Heart left ventricle (tissue), 16 donors: ENCODE measurements at regions not wholly inside any gene's neighbourhood (a gene's known extent, or its start where the extent isn't known, plus 50 kb on each side); places are given as distances from the start of the nearest gene placed in this dataset.

Source experiments
- ATAC-seq, 4 donors: fragments of 200-7000 bp; cut with Tn5 transposase; one replicate each; pipeline ENCODE4 v1.9.1; 2020 to 2022; ENCODE audit warnings: moderate library complexity in 4 of 4, mild to moderate bottlenecking in 3 of 4, moderate number of reproducible peaks in 1 of 4
- DNase-seq, 5 donors: peaks; one replicate each; pipeline ENCODE4 v3.0.0-alpha.2; 2020
- H3K27ac ChIP-seq, 12 donors: fragments of 200-600 bp; sonication (generic) in 4 of 12; one replicate each; pipeline versions ENCODE4 v1.5.0 to v1.8.0; 2016 to 2022; ENCODE audit warnings: mild to moderate bottlenecking in 2 of 12
- H3K27me3 ChIP-seq, 9 donors: fragments of 200-600 bp; sonication (generic) in 2 of 9; one replicate each; pipeline versions ENCODE4 v1.5.1 to v1.8.0; 2016 to 2022; ENCODE audit warnings: mild to moderate bottlenecking in 3 of 9
- H3K36me3 ChIP-seq, 9 donors: fragments of 200-600 bp; sonication (generic) in 2 of 9; one replicate each; pipeline versions ENCODE4 v1.5.0 to v1.8.0; 2018 to 2022; ENCODE audit warnings: mild to moderate bottlenecking in 2 of 9
- H3K4me1 ChIP-seq, 12 donors: fragments of 200-600 bp; sonication (generic) in 4 of 12; one replicate each; pipeline versions ENCODE4 v1.5.0 to v1.8.0; 2016 to 2022; ENCODE audit warnings: mild to moderate bottlenecking in 3 of 12
- H3K4me3 ChIP-seq, 12 donors: fragments of 200-600 bp; sonication (generic) in 4 of 12; one replicate each; pipeline versions ENCODE4 v1.5.0 to v1.8.0; 2017 to 2022; ENCODE audit warnings: mild to moderate bottlenecking in 9 of 12, moderate library complexity in 4 of 12
- H3K9me3 ChIP-seq, 12 donors: fragments of 200-600 bp; sonication (generic) in 4 of 12; one replicate each; pipeline versions ENCODE4 v1.5.0 to v1.8.0; 2016 to 2022; ENCODE audit warnings: mild to moderate bottlenecking in 1 of 12
- POLR2A ChIP-seq, 2 donors: fragments of 450-650 bp; IDR thresholded peaks; one replicate each; pipeline ENCODE4 v1.6.1; 2017; ENCODE audit warnings: antibody characterized with exemption in 2 of 2, mild to moderate bottlenecking in 2 of 2, moderate library complexity in 2 of 2
- WGBS, 4 donors: extraction: QIAGEN DNeasy Blood & Tissue Kit in 2 of 4; methylation state at CpG; one replicate each; pipeline versions ENCODE4 v1.1.5 to v1.1.7; 2013 to 2018; 5-methylcytosine and 5-hydroxymethylcytosine counted together
- intact Hi-C, 10 donors: fragments of 100-400 bp; cut with DNase I; formaldehyde crosslinking; loops; one replicate each; pipeline versions ENCODE4 v1.11.1 to v1.14.2; 2022
- TF ChIP-seq, protein P1 (sequence below), 12 donors: fragments of 200-600 bp; sonication (generic) in 4 of 12; IDR thresholded peaks; one replicate each; pipeline versions ENCODE4 v1.5.0 to v1.8.0; 2018 to 2022; ENCODE audit warnings: antibody characterized with exemption in 12 of 12, mild to moderate bottlenecking in 5 of 12
- donor health status: ischemic (EF 13 %, LVEDD 7.1; RV severe dilation, severe dysfunction).
- donor health status: healthy with polysubstance abuse.
- donor health status: DM: no; HTN: yes; CAD: no.
- donor health status: DM: no; HTN: no; CAD: no.
- donor health status: ischemic (EF 25% LVEDD 6.9; RV normal size, moderate dysfunction).
- donor health status: ischemic (EF 25% LVEDD 5.7; RV mildly dilated, moderate dysfunction).
- donor health status: healthy.
- donor health status: DM: yes; HTN: yes; CAD: no.
- donor health status: ischemic (EF 35%, LVEDD 5.7; RV mildly dilated, moderate dysfunction).
- donor health status: nonischemic (EF 11% LVEDD 7.7; RV severe dilation, severe dysfunction).
- donor health status: DM: yes; HTN: yes; CAD: no.
- donor health status: PGD.
- donor health status: ischemic (EF 29% LVEDD 5.4; RV normal size, mild dysfunction).
- donor health status: nonischemic (EF 23%, LVEDD 6.1; RV moderate dilation, normal function).

DNA sequence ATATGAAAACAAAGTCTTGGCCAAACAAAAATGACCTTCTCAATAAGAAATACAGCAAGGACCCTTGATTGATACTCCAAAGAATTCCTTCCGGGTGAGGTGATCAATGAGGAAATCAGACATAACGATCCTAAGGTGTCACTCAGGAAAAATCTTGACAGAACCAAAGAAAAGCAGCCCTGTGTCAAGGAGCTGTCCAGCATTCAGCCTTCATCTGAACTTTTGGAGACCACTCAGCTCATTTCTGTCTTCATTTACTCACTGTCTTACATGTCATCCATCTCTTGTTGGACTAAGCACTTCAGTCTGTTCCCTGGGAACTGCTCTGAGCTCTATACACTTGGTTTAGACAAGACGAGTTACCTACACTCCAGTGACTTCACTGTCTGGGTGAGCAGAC is 179.9 kb downstream of the GRIN2B start:
- TF ChIP-seq, protein P1, sequence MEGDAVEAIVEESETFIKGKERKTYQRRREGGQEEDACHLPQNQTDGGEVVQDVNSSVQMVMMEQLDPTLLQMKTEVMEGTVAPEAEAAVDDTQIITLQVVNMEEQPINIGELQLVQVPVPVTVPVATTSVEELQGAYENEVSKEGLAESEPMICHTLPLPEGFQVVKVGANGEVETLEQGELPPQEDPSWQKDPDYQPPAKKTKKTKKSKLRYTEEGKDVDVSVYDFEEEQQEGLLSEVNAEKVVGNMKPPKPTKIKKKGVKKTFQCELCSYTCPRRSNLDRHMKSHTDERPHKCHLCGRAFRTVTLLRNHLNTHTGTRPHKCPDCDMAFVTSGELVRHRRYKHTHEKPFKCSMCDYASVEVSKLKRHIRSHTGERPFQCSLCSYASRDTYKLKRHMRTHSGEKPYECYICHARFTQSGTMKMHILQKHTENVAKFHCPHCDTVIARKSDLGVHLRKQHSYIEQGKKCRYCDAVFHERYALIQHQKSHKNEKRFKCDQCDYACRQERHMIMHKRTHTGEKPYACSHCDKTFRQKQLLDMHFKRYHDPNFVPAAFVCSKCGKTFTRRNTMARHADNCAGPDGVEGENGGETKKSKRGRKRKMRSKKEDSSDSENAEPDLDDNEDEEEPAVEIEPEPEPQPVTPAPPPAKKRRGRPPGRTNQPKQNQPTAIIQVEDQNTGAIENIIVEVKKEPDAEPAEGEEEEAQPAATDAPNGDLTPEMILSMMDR (IDR thresholded peaks at IDR 0.05): no peak
- TF ChIP-seq POLR2A (IDR thresholded peaks at IDR 0.05): no peak
- intact Hi-C loops: no loop called here
- 69 to 73% (median 72%) methylated on average over 3 of the region's 3 CpGs for WGBS, 4 donors
- no peak overlapping the region for H3K4me3 ChIP-seq
- ATAC-seq (no peak), DNase-seq (no peak)
- no peaks in the 10 kb centered on the region for H3K4me1 ChIP-seq
- H3K36me3 ChIP-seq: no peaks in the 10 kb centered on the region
- no peaks in the 10 kb centered on the region for H3K9me3 ChIP-seq
- H3K27me3 ChIP-seq: no peaks in the 10 kb centered on the region
- H3K27ac ChIP-seq: no peak overlapping the region

DNA sequence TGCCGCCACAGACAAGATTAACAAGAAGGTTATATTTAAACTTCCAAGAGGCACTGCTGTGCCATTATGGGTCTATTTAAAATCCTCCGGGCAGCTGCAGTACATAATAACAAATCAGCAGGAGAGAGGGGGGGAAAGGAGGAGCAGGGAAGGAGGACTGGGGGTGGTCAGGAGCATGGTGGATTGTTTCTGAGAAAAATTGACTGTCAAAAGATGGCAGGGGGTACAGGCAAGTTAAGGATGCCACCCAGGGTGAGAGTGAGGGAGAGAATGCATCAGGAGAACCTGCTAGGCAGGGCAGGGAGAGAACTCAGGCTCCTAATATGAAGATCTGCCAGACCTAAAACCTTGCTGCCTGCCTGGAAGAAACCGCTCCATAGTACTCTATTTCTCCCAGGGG is 181.8 kb downstream of the GRIN2B start:
- ATAC-seq (no peak), DNase-seq (no peak)
- Histone ChIP-seq H3K4me1 (no peaks in the 10 kb centered on the region), H3K4me3 (no peak overlapping the region), H3K36me3 (no peaks in the 10 kb centered on the region), H3K27me3 (no peaks in the 10 kb centered on the region), H3K9me3 (no peaks in the 10 kb centered on the region), H3K27ac (no peak overlapping the region)
- WGBS, 4 donors: 28 to 41% (median 37%) methylated on average over 3 of the region's 3 CpGs
- TF ChIP-seq POLR2A (IDR thresholded peaks at IDR 0.05): no peak
- TF ChIP-seq, protein P1 (IDR thresholded peaks at IDR 0.05): no peak
- intact Hi-C loops: no loop called here

DNA sequence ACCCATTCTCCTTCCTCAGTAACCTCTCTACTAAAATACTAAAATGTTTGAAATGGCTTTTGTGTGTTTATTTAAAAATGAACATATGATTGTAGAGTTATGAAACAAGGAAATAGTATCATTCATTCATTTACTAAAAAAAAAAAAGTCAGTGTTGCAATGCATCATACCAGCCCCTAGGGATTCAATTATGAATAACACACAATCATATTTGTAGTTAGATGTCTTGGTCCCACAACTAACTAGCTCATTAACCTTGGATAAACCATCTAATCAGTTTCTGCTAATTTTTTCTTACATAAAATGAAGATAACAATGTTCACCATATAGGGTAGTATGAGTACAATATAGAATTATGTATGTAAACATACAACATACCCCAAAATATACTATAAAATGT is 183.2 kb downstream of the GRIN2B start:
- intact Hi-C loops: no loop called here
- no peak for ATAC-seq
- no peak for TF ChIP-seq POLR2A (IDR thresholded peaks at IDR 0.05)
- TF ChIP-seq, protein P1 (IDR thresholded peaks at IDR 0.05): no peak
- no peak overlapping the region for H3K4me3 ChIP-seq
- no peaks in the 10 kb centered on the region for H3K27me3 ChIP-seq
- H3K27ac ChIP-seq: no peak overlapping the region
- no peaks in the 10 kb centered on the region for H3K4me1 ChIP-seq
- H3K36me3 ChIP-seq: no peaks in the 10 kb centered on the region
- no peaks in the 10 kb centered on the region for H3K9me3 ChIP-seq
- DNase-seq: no peak

DNA sequence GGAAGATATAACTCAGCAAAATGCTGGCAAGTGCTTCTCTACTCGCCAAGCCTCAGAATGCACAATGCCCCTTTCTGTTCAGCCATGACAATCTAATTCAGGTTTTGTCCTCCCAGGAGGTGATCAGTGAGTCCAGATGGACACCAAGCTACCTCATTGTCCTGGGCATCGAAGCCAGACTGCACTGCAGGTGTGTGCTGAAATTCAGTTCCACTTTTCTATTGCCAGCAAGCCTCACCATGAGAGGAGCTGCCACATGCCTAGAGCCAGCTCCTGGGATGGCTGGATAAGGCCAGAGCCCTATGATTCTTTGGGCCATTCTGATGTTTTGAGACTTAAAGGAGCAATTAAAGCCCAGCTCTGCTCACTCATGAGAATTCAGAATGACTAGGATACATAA is 186.7 kb downstream of the GRIN2B start:
- H3K27ac ChIP-seq: no peak overlapping the region
- 83 to 89% (median 84%) methylated on average over 2 of the region's 2 CpGs for WGBS, 4 donors
- DNase-seq: no peak
- intact Hi-C loops: no loop called here
- H3K36me3 ChIP-seq: no peaks in the 10 kb centered on the region
- H3K27me3 ChIP-seq: no peaks in the 10 kb centered on the region
- no peaks in the 10 kb centered on the region for H3K9me3 ChIP-seq
- H3K4me1 ChIP-seq: no peaks in the 10 kb centered on the region
- TF ChIP-seq, protein P1 (IDR thresholded peaks at IDR 0.05): no peak
- no peak for TF ChIP-seq POLR2A (IDR thresholded peaks at IDR 0.05)
- ATAC-seq: no peak
- no peak overlapping the region for H3K4me3 ChIP-seq
